ENCODE measurements at regions not wholly inside any gene's neighbourhood (a gene's known extent, or its start where the extent isn't known, plus 50 kb on each side); places are given as distances from the start of the nearest gene placed in this dataset.

GRCh38 chr2:6025391-6025790, 333.2 kb downstream of the SOX11 start:
- ATAC-seq = no peak
- DNase-seq = no peak
- Histone ChIP-seq H3K36me3 (no peaks in the 10 kb centered on the region), H3K4me3 (no peak overlapping the region), H3K27ac (no peak overlapping the region), H3K4me1 (no peaks in the 10 kb centered on the region), H3K9me3 (no peaks in the 10 kb centered on the region), H3K27me3 (no peaks in the 10 kb centered on the region)
- intact Hi-C loops (cut with DNase I; ENCODE audit: low total_unique reads) (no loop called here), in situ Hi-C loops (cut with MboI; ENCODE audit: low sequenced_read_pairs in 4 of 4) (no loop called here)
- TF ChIP-seq POLR2A (IDR thresholded peaks at IDR 0.05) (no peak), CTCF (IDR thresholded peaks at IDR 0.05 in 4 of 5, conservative IDR thresholded peaks at IDR 0.05 in 1 of 5) (no peak)

- Histone ChIP-seq H3K27me3 (no peaks in the 10 kb centered on the region), H3K36me3 (no peaks in the 10 kb centered on the region), H3K9me3 (no peaks in the 10 kb centered on the region), H3K27ac (no peak overlapping the region), H3K4me3 (no peak overlapping the region), H3K4me1 (no peaks in the 10 kb centered on the region)
- DNase-seq (no peak), ATAC-seq (no peak)
- in situ Hi-C loops (cut with MboI; ENCODE audit: low sequenced_read_pairs in 4 of 4) = no loop called here
- TF ChIP-seq POLR2A (IDR thresholded peaks at IDR 0.05) (no peak), CTCF (IDR thresholded peaks at IDR 0.05 in 4 of 5, conservative IDR thresholded peaks at IDR 0.05 in 1 of 5) (no peak)
- intact Hi-C loops (cut with DNase I; ENCODE audit: low total_unique reads) = no loop called here
Observed at GRCh38 chr2:6027066-6027465, 334.9 kb downstream of the SOX11 start.

- no peaks in the 10 kb centered on the region for H3K36me3 ChIP-seq
- DNase-seq (no peak), ATAC-seq (no peak)
- no peak overlapping the region for H3K4me3 ChIP-seq
- no peaks in the 10 kb centered on the region for H3K27me3 ChIP-seq
- intact Hi-C loops (cut with DNase I; ENCODE audit: low total_unique reads) = no loop called here
- in situ Hi-C loops (cut with MboI; ENCODE audit: low sequenced_read_pairs in 4 of 4) = no loop called here
- no peak for TF ChIP-seq POLR2A (IDR thresholded peaks at IDR 0.05)
- TF ChIP-seq CTCF (IDR thresholded peaks at IDR 0.05 in 4 of 5, conservative IDR thresholded peaks at IDR 0.05 in 1 of 5) = no peak
- H3K27ac ChIP-seq = no peak overlapping the region
- no peaks in the 10 kb centered on the region for H3K9me3 ChIP-seq
- H3K4me1 ChIP-seq = no peaks in the 10 kb centered on the region
Observed at GRCh38 chr2:6031200-6031867, 339.1 kb downstream of the SOX11 start.

- no peak for DNase-seq
- Histone ChIP-seq H3K9me3 (no peaks in the 10 kb centered on the region), H3K4me3 (no peak overlapping the region), H3K27me3 (no peaks in the 10 kb centered on the region), H3K36me3 (no peaks in the 10 kb centered on the region), H3K27ac (no peak overlapping the region), H3K4me1 (no peaks in the 10 kb centered on the region)
- in situ Hi-C loops (cut with MboI; ENCODE audit: low sequenced_read_pairs in 4 of 4) = no loop called here
- ATAC-seq = no peak
- intact Hi-C loops (cut with DNase I; ENCODE audit: low total_unique reads) = no loop called here
- TF ChIP-seq POLR2A (IDR thresholded peaks at IDR 0.05) (no peak), CTCF (IDR thresholded peaks at IDR 0.05 in 4 of 5, conservative IDR thresholded peaks at IDR 0.05 in 1 of 5) (no peak)
Observed at GRCh38 chr2:6036211-6036610, 344.0 kb downstream of the SOX11 start.

GRCh38 chr2:6043238-6043637, 351.1 kb downstream of the SOX11 start:
- Histone ChIP-seq H3K27ac (no peak overlapping the region), H3K27me3 (no peaks in the 10 kb centered on the region), H3K4me1 (no peaks in the 10 kb centered on the region), H3K4me3 (no peak overlapping the region), H3K36me3 (no peaks in the 10 kb centered on the region), H3K9me3 (no peaks in the 10 kb centered on the region)
- ATAC-seq (no peak), DNase-seq (no peak)
- in situ Hi-C loops (cut with MboI; ENCODE audit: low sequenced_read_pairs in 4 of 4) = no loop called here
- intact Hi-C loops (cut with DNase I; ENCODE audit: low total_unique reads) = no loop called here
- TF ChIP-seq POLR2A (IDR thresholded peaks at IDR 0.05) (no peak), CTCF (IDR thresholded peaks at IDR 0.05 in 4 of 5, conservative IDR thresholded peaks at IDR 0.05 in 1 of 5) (no peak)

Measured in gastrocnemius medialis (tissue), 4 donors.